Activated CD8-positive, alpha-beta memory T cell treated with anti-CD3 and anti-CD28 coated beads, Interleukin-2, amount 50 U/mL, for 24 hours (primary cell): ENCODE measurements at regions not wholly inside any gene's neighbourhood (a gene's known extent, or its start where the extent isn't known, plus 50 kb on each side); places are given as distances from the start of the nearest gene placed in this dataset.
A peak's percentile ranks its signal among the peaks of the same experiment; 100 is the strongest.
"Not testable (repeated sequence)": the region's sequence is repeated elsewhere in the genome, so short reads cannot be mapped to it uniquely, and the experiment has no call there.

Experiments
- DNase-seq: peaks from one replicate; pipeline ENCODE4 v3.0.0-alpha.2; 2020; ENCODE audit errors: extremely low read depth

GRCh38 chrX:9271789-9272525, 192.9 kb upstream of the TBL1X start:
- DNase-seq, result no peak

DNA sequence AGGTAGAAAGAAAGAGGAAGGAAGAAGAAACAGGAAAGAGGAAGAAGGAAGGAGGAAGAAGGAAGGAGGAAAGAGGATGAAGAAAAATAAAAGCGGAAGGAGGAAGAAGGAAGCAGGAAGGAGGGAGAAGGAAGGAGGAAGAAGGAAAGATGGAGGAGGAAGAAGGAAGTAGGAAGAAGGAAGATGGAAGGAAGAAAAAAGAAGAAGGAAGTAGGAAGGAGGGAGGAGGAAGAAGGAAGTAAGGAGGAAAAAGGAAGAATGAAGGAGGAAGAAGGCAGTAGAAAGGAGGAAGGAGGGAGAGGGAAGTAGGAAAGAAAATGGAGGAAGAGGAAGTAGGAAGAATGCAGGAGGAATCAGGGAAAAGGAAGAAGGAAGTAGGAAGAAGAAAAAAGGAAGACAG, 191.1 kb upstream of the TBL1X start:
- no peak for DNase-seq

DNA sequence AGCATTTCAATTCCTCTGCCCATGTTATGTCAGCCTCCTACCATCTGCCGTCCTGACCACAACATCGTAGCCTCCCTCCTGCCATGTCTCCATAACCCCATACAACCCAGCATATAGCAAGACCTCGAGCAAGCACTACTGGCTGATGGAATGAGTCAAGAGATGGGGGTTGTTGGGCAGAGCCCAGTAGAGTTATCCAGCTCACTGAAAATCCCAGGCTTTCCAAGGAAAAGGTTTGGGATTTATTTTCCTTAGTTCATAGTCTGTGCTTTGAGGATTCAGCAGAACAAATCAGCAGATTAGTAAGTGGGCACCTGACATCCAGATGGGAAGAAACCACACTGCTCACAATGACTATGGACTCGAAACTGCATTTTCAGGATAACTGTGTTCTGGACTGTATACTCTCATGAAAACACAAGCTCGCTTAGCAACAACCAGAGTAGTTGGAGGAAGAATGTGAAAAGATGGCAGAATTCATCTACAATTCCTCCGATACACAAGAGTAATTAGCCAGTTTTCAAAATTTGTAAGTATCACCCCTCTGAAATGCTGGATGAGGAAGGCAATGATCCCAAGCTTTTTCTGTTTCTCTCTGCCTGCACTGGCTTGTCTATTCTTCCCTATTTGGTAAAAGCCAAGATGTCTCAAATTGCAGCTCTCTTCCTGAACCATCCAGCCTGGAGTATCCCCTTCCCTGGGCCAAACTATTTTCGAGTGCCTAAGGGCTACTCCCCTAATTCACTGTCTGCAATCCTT, 186.2 kb upstream of the TBL1X start:
- DNase-seq, result no peak

DNA sequence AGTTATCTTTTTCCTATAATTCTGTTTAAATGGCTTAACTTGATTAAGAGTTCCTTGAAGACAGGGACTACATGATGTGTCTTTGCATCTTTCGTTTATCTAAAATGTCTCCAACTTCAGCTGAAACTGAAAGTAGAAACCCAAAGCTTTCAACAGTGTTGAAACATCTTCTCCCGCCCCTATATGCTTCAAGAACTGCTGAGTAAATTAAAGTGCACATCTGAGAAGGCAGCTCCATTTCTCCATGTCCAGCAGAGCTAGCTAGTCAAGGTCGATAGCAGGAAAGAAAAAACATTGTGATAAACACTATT, 185.7 kb upstream of the TBL1X start:
- no peak for DNase-seq

- no peak for DNase-seq
Measured at GRCh38 chrX:9280831-9281230, 184.0 kb upstream of the TBL1X start.

GRCh38 chrX:9282325-9282724, 182.5 kb upstream of the TBL1X start:
- DNase-seq, result no peak

DNA sequence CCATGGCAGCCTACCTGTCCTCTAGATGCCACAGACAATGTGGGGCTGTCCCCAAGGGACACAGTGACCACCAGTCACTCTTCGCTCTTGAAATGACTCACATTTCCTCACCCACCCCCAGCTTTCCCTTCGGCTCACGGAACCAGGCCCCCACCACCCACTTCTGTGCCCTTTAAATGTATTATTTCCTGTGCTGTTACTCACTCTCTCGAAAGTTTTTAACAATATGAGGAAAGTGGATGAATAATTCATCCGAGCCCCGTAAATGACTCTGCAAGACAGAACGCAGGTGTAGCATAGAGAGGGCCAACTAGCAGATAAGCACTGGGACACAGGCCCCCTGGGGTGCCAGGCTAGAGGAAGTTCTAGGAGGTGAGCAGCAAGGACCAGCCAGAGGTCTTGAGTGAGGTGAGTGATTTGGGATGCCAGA, 179.5 kb upstream of the TBL1X start:
- peak; percentile 17 for DNase-seq

- no peak for DNase-seq
Measured at GRCh38 chrX:9286234-9286633, 178.6 kb upstream of the TBL1X start.

- no peak for DNase-seq
Measured at GRCh38 chrX:9291629-9292028, 173.2 kb upstream of the TBL1X start.

DNA sequence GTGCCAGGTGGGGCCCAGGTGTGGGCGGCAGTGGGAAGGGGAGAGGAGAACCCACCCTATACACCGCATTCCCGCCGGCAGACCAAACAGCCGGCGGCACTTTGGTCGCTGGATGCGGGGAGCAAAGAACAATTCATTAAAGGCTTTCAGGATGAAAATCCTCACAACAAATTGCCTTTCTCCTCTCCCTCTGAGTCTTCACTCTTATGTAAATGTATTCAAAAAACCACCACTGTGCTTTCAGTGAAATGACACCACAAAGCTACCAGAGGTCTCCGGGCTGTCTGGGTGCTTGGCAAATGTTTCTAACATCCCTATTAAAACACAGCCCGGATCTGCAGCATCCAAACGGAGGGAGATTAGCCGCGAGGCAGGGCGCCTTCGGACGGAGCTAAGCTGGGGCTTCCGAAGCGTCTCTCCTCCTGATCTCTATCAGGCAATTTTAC, 171.8 kb upstream of the TBL1X start:
- no peak for DNase-seq

DNA sequence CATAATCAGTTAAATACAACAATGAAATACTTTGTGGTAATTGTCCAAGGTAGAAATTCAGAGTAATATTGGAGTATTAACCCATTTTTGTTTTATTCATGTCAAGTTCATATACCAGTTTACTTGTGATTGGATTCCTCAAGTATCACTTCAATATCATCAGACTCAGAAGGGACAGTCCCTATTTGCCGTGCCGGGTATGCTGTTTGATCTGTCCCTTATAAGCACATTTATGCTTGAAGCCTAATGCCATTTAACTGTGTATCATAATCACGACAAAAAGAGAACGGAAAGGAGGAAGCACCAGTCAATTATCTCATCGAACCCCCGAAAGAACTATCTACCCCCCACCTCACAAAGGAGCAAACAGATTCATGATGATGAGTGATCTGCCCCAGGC, 171.0 kb upstream of the TBL1X start:
- DNase-seq, result no peak

GRCh38 chrX:9295551-9295950, 169.3 kb upstream of the TBL1X start:
- no peak for DNase-seq

DNA sequence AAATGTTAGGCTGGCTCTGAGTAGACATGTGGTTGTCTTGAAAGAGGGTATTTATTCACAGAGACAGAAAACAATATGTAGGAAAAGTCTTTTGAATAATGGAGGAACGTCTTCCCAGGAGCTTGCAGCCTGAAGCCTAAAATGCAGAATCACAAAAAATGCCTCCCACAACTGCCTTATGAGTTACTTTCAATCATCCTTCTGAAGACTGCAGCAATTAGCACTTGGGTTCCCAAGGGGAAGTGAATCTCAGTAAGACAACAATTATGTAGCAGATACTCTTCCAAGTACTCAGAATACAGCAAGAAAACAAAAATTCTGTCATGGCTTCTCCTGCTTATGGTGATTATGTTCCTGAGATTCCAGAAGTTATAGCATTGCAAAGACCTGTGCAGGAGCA, 166.6 kb upstream of the TBL1X start:
- no peak for DNase-seq

GRCh38 chrX:9299681-9300080, 165.2 kb upstream of the TBL1X start:
- DNase-seq, result not testable (repeated sequence)

GRCh38 chrX:9301836-9302235, 163.0 kb upstream of the TBL1X start:
- no peak for DNase-seq

GRCh38 chrX:9302381-9302780, 162.5 kb upstream of the TBL1X start:
- DNase-seq, result no peak

DNA sequence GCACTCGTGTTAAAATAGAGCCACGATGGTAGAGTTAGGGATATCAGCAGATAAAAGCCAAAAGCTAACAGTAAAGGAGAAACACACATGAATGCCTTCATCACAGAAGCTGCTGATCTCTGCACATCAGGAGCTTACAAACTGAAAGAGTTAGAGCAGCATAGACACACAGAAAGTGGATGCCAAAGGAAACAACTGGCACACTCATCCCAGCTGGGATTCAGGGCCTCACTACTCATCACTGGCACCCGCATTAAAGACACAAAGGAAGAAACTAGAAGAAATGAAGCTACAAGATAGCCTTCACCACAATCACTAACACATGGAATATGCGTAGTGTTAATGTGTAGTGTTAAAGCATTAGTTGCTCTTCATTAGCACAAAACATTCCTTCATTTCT, 156.4 kb upstream of the TBL1X start:
- DNase-seq, result no peak

DNA sequence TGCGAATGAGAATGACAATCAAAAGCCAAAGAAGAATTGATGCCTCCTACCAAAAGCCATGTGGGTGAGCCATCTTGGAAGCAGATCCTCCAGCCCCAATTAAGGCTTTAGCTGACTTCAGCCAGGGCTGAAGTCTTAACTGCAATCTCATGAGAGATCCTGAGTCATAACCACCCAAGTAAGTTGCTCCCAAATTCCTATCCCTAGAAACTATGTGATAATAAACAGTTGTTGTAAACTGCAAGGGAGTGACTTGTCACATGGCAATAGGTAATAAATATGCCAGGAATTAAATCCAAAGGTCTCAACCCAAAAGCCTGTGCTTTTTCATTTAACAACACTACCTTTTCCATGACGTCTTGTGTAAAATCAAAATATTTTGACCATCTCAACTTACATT, 154.2 kb upstream of the TBL1X start:
- no peak for DNase-seq

DNA sequence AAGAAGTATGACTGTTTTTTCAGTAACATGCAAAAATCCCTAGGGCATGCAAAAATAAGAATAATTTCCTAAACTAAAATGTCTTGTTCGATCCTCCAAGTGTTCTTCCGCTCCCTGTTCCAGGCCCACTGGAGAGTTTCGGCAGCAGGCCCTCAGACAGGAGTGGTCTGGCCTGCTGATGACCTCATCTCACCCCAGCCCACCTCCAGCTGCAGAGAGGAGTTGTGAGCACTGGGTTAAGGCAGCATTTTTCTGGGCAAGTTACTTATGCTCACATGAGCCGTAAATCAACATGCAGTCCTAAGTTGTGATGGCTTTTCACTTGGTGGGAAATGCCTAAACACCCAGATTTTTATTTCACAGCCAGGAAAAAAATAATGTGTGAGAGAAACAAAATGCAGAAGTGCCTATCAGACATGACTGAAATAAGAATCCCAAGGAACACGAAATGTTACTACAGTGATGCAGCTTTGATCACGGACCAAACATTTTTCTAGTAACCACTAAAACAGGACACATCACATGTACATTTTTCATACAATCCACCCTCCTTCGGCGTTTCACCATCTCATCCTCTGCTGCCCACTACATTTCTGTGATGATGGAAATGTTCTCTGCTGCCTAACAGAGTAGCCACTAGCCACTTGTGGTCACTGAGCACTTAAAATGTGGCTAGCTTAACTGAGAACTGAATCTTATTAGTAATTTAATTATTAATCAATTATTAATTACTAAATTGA, 153.3 kb upstream of the TBL1X start:
- DNase-seq, result no peak

- DNase-seq, result peak; percentile 63
Measured at GRCh38 chrX:9312922-9313867, 151.7 kb upstream of the TBL1X start.

GRCh38 chrX:9315086-9315485, 149.8 kb upstream of the TBL1X start:
- DNase-seq, result no peak

- no peak for DNase-seq
Measured at GRCh38 chrX:9316096-9316495, 148.8 kb upstream of the TBL1X start.
